DND-41 (cell line): ENCODE measurements at regions not wholly inside any gene's neighbourhood (a gene's known extent, or its start where the extent isn't known, plus 50 kb on each side); places are given as distances from the start of the nearest gene placed in this dataset.

ENCODE experiments used
- ATAC-seq: fragments of 200-7000 bp; cut with Tn5 transposase; 3 replicates; pipeline ENCODE4 v1.9.1; 2021; ENCODE audit warnings: low read depth; ENCODE audit not compliant: insufficient read depth
- DNase-seq: peaks from one replicate; pipeline ENCODE4 v3.0.0-alpha.2; 2020
- H2AFZ ChIP-seq: 2 replicates; pipeline ENCODE4 v1.6.0; 2012; ENCODE audit warnings: low read depth, low read length
- H3K27ac ChIP-seq: 2 replicates; pipeline ENCODE4 v1.5.1; 2012; ENCODE audit warnings: low read length, inconsistent platforms
- H3K27me3 ChIP-seq: fragments of 200-600 bp; sonication (generic); 2 replicates; pipeline ENCODE4 v1.6.0; 2012; ENCODE audit warnings: low read length, mild to moderate bottlenecking, inconsistent platforms; ENCODE audit not compliant: insufficient read depth, poor library complexity
- H3K36me3 ChIP-seq: 2 replicates; pipeline ENCODE4 v1.5.1; 2012; ENCODE audit warnings: low read length, inconsistent platforms; ENCODE audit not compliant: insufficient read depth
- H3K4me1 ChIP-seq: 2 replicates; pipeline ENCODE4 v1.5.1; 2012; ENCODE audit warnings: mild to moderate bottlenecking, low read length; ENCODE audit not compliant: insufficient read depth
- H3K4me2 ChIP-seq: 2 replicates; pipeline ENCODE4 v1.6.0; 2012; ENCODE audit warnings: mild to moderate bottlenecking, moderate library complexity, low read length, inconsistent platforms; ENCODE audit not compliant: insufficient read depth
- H3K4me3 ChIP-seq, 2 experiments: fragments of 200-600 bp in 1 of 2; shearing (Covaris generic) in 1 of 2; 2 replicates each; pipeline ENCODE4 v1.5.1; 2012 to 2016; ENCODE audit warnings: inconsistent platforms in 2 of 2, low read length in 2 of 2, mild to moderate bottlenecking in 2 of 2, low read depth in 1 of 2, moderate library complexity in 1 of 2
- H3K79me2 ChIP-seq: 2 replicates; pipeline ENCODE4 v1.6.0; 2012; ENCODE audit warnings: low read length, inconsistent platforms; ENCODE audit not compliant: insufficient read depth
- H3K9ac ChIP-seq: 2 replicates; pipeline ENCODE4 v1.6.0; 2012; ENCODE audit warnings: low read depth, mild to moderate bottlenecking, inconsistent platforms, low read length, moderate library complexity
- H3K9me3 ChIP-seq: 2 replicates; pipeline ENCODE4 v1.5.1; 2012; ENCODE audit warnings: low read length, moderate library complexity, mild to moderate bottlenecking, inconsistent platforms; ENCODE audit not compliant: insufficient read depth, severe bottlenecking
- H4K20me1 ChIP-seq: 2 replicates; pipeline ENCODE4 v1.6.0; 2012; ENCODE audit warnings: low read length; ENCODE audit not compliant: insufficient read depth
- EZH2 ChIP-seq: IDR thresholded peaks from 3 replicates; pipeline ENCODE4 v1.6.1; 2012; ENCODE audit warnings: borderline replicate concordance, low read depth, mild to moderate bottlenecking, moderate library complexity, low read length, inconsistent platforms; ENCODE audit not compliant: severe bottlenecking
- TF ChIP-seq, protein P1 (sequence below): IDR thresholded peaks from 2 replicates; pipeline ENCODE4 v1.5.1; 2012; ENCODE audit warnings: borderline replicate concordance, low read length, moderate library complexity, mild to moderate bottlenecking; ENCODE audit not compliant: poor library complexity, severe bottlenecking; ENCODE audit errors: extremely low read depth

DNA sequence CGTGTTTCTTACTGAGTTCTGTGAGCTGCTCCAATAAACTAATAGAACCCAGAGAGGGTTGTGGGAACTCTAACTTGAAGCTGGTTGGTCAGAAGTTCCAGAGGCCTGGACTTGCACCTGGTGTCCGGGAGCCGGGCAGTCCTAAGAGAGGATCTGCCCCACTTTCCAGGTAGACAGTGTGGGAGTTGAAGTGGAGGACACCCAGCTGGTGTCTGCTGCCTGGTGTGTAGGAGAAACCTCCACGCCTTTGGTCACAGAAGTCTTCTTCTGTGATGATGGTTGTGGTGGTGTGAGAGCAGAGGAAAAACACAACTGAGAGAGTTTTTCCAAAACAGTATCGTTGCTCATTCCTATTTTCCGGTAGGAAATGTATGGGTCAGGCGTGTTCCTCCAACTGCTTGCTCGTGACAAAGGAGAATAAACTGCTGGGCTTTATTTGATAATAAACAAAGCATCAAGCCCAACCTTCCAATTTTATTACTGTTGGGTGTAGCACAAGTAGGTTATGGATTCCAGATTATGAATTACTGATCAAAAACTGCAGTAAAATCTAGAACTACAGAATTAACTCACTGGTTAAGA, 137.0 kb downstream of the KLF13 start:
- H3K4me2 ChIP-seq: no peak overlapping the region
- no peaks in the 10 kb centered on the region for H3K36me3 ChIP-seq
- no peak for TF ChIP-seq EZH2
- TF ChIP-seq, protein P1, sequence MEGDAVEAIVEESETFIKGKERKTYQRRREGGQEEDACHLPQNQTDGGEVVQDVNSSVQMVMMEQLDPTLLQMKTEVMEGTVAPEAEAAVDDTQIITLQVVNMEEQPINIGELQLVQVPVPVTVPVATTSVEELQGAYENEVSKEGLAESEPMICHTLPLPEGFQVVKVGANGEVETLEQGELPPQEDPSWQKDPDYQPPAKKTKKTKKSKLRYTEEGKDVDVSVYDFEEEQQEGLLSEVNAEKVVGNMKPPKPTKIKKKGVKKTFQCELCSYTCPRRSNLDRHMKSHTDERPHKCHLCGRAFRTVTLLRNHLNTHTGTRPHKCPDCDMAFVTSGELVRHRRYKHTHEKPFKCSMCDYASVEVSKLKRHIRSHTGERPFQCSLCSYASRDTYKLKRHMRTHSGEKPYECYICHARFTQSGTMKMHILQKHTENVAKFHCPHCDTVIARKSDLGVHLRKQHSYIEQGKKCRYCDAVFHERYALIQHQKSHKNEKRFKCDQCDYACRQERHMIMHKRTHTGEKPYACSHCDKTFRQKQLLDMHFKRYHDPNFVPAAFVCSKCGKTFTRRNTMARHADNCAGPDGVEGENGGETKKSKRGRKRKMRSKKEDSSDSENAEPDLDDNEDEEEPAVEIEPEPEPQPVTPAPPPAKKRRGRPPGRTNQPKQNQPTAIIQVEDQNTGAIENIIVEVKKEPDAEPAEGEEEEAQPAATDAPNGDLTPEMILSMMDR: no peak

DNA sequence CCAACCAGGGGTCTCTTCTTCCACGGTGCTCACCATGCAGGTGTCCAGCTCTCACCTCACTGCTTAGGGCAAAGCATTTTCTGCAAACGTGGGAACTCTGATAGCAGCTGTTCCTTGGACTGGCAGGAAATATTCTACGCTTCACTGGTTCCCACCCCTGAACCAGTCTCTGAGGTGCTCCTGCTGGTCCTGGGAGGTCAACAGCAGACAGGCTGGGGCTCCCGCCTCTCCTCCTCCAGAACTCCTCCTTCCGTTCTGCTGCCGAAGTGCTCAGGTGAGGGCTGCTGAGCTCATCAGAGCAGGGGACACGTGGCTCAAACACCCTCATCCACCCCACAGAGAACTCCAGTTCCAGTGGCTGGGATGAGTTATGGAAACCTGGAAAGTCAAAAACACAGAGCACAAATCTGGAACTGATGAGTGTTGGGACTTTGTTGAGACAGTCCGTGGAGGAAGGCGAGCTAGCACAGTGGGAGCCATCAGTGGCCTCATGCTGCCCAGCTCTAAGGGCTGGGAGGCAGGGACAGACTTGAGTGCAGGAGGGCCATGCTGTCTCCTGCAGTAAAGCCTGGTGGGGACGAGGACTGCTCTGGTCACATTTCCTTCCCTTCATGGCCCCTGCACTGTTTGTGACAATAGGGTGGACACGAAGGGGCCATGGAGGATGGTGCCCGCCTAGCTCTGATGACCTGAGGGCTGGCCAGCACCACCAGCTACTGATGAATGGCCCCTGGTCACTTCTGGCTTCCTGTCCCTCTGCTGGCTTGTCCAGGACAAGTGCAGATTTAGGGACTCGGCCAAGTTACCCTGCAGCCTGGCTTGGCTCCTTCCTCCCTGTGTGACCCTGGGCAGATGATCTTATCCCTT, 137.8 kb downstream of the KLF13 start:
- Histone ChIP-seq H3K79me2 (no peaks in the 10 kb centered on the region), H4K20me1 (no peaks in the 10 kb centered on the region), H3K27ac (no peak overlapping the region), H3K4me1 (no peaks in the 10 kb centered on the region), H2AFZ (no peak overlapping the region), H3K9me3 (no peaks in the 10 kb centered on the region), H3K36me3 (no peaks in the 10 kb centered on the region), H3K4me3 (no peak overlapping the region), H3K4me2 (no peak overlapping the region), H3K27me3 (no peaks in the 10 kb centered on the region), H3K9ac (no peak overlapping the region)
- TF ChIP-seq EZH2: no peak
- TF ChIP-seq, protein P1: no peak
- ATAC-seq (no peak), DNase-seq (no peak)

More for the DNA sequence above, 137.0 kb downstream of the KLF13 start:
- Histone ChIP-seq H2AFZ (no peak overlapping the region), H3K4me1 (no peaks in the 10 kb centered on the region), H4K20me1 (no peaks in the 10 kb centered on the region), H3K9ac (no peak overlapping the region), H3K79me2 (no peaks in the 10 kb centered on the region), H3K27me3 (no peaks in the 10 kb centered on the region), H3K9me3 (no peaks in the 10 kb centered on the region), H3K27ac (no peak overlapping the region), H3K4me3 (no peak overlapping the region)
- DNase-seq: no peak
- ATAC-seq: no peak

DNA sequence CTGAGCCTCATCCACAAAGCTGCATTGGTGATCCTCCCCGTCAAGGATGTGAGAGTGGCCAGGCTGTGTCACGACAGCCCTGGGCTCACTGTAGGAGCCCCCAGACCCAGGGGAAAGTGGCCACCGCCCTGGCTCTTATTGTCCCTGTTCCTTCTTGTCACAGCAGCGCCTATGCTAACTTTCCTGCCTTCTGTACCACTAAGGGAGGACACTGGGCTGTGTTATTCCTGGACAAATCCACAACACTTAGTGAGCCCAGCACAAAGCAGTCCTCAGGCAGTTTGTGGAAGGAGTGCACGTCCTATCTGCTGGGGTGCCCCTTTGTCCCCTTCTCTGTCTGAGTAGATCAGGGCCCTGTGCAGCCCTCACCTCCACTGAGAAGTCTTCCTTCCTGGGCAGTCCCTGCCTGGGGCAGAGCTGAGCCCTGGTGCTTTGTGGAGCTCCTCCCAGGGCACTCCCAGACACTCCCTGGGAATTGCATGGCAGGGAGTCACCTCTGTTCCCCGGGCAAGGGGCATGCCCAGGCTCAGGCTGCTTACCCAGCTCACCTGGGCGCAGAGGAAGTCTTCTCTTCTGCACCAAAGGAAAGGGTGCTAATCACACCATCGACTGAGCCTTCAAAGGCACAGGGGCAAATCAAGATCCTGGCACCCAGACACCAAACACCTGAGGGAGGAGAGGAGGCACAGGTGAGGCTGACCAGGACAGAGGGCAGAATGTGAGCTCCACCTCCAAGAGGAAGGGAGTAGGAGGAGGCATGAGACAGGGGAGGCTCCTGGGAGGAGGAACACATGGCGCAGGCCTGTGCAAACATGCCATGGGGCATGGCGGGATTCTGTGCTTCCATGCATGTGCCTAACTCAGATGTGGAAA, 138.7 kb downstream of the KLF13 start:
- Histone ChIP-seq H3K4me2 (no peak overlapping the region), H3K9me3 (no peaks in the 10 kb centered on the region)

More for the DNA sequence above, 138.7 kb downstream of the KLF13 start:
- Histone ChIP-seq H3K27ac (no peak overlapping the region), H3K36me3 (no peaks in the 10 kb centered on the region), H3K9ac (no peak overlapping the region), H3K27me3 (no peaks in the 10 kb centered on the region), H2AFZ (no peak overlapping the region), H3K4me3 (no peak overlapping the region), H4K20me1 (no peaks in the 10 kb centered on the region), H3K4me1 (no peaks in the 10 kb centered on the region), H3K79me2 (no peaks in the 10 kb centered on the region)
- no peak for ATAC-seq
- DNase-seq: no peak
- TF ChIP-seq, protein P1: no peak
- no peak for TF ChIP-seq EZH2
